Astrocyte of the spinal cord (primary cell): ENCODE measurements at regions not wholly inside any gene's neighbourhood (a gene's known extent, or its start where the extent isn't known, plus 50 kb on each side); places are given as distances from the start of the nearest gene placed in this dataset.

Experiments
- DNase-seq: peaks from one replicate; pipeline ENCODE4 v3.0.0; 2011; ENCODE audit warnings: low read depth, low spot score
- H3K4me3 ChIP-seq: 2 replicates; pipeline ENCODE4 v1.5.1; 2011; ENCODE audit warnings: low read depth, mild to moderate bottlenecking, low read length, moderate library complexity
- CTCF ChIP-seq: IDR thresholded peaks from 2 replicates; pipeline ENCODE4 v1.5.1; 2012; ENCODE audit warnings: low read depth, mild to moderate bottlenecking, low read length, inconsistent platforms
- in situ Hi-C: cut with HindIII; loops from 2 replicates; pipeline ENCODE4 v1.10.0; 2017; ENCODE audit warnings: low sequenced_read_pairs

DNA sequence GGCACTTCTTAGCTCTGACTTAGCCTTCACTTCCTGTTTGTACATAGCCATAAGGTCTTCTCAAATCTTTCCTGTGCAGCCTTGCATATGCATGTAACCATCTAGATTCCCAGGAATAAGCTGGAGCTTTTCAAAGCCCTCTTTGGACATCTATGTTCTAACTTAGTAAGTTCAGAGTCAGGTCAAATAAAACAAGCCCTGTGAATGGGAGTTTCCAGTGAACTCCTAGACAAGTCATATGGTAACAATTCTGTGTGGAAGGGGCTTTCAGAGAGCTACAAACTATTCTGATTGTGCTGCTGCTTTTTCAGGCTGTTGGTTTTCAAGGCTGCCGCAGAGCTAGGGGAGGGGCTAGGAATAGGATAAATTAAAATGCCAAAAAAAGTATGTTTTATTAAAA lies 208.4 kb upstream of the AKR1E2 start:
- in situ Hi-C loops = no loop called here
- H3K4me3 ChIP-seq = no peak overlapping the region
- no peak for DNase-seq
- TF ChIP-seq CTCF = no peak

- TF ChIP-seq CTCF = no peak
- H3K4me3 ChIP-seq = no peak overlapping the region
- no peak for DNase-seq
- in situ Hi-C loops = no loop called here
These were observed 211.0 kb upstream of the AKR1E2 start for GRCh38 chr10:4615042-4615441.

DNA sequence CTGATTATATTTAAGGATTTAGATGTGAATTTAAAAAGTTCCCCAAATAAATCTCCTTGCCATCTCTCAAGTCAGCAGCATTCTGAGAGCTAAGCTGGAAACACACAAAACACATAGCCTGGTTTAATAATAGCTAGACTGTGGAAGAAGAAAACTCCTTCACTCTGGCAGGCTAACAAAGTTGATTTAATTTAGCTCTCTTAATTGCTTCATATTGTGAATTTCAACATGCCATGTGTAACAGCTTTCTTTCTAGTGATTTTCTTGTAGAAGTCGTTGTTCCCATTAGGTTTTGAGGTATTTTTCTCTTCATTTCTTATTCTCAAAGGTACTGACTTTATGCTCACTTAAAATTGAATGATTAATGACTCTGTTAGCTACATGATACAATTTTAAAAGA lies 216.8 kb upstream of the AKR1E2 start:
- no peak for DNase-seq
- in situ Hi-C loops = no loop called here
- no peak overlapping the region for H3K4me3 ChIP-seq
- no peak for TF ChIP-seq CTCF

- in situ Hi-C loops = no loop called here
- DNase-seq = no peak
- no peak overlapping the region for H3K4me3 ChIP-seq
- TF ChIP-seq CTCF = no peak
These were observed 218.3 kb upstream of the AKR1E2 start for GRCh38 chr10:4607681-4608080.

DNA sequence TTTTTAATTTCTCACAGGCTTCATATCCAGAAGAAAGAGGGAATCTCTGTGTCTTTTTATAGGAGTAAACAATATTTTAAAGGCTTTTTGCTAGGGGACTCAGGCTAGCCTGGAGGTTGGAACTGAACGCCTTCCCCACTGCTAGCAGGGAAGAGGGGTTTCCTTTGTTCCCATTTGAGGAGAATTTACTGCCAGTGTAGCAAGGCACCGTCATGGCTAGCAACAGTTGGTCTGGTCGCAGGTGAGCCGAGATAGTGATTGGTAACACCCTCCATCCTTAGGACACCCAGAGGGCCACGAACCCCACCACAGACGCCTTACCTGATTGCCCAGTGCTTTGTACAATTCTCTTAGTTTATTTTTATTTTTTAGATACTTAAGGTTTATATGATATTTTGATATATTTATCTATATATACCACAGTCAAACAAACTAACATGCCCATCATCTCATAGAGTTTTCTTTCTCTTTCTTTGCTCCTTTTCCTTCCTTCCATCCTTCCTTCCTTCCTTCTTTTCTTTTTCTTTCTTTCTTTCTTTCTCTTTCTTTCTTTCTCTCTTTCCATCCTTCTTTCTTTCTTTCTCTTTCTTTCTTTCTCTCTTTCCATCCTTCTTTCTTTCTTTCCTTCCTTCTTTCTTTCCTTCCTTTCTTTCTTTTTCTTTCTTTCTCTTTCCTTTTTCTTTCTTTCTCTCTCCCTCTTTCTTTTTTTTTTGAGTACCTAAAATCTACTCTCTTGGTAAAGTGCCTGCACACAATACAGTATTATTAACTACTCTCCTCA lies 219.0 kb upstream of the AKR1E2 start:
- no peak overlapping the region for H3K4me3 ChIP-seq
- no peak for DNase-seq
- in situ Hi-C loops = no loop called here
- no peak for TF ChIP-seq CTCF

DNA sequence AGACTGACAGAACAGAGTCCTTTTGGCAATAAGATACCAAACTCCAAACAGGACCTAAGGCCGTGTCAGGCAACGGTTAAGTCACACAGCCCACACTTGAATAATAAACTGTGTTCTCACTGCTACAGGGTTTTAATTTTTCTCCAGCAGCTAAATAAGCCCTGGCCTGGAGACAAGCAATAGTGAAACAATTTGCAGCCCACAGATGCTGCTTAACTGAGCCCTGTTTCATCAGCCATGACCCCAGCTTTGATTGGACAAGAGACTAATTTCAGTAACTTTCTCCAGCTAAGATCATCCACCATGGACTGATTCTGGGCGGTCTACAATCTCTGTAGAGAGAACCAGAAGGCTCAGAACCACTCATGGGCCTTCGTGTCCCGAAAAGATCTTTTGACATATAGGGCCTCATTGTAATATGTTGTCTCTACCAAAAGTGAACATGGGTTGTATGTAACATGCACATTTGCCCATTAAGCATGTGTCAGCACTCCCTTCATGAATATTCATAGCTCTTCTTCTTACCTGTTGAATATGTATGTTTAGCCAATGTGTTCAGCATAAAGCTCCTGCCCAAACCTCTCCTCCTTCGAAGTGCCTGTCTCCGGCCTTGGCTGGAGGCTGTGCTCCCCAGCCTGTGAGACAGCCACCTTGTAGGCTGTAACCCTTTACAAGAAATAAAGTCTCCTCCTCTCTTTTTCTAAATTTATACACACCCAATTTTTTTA lies 223.1 kb upstream of the AKR1E2 start:
- in situ Hi-C loops = no loop called here
- no peak for DNase-seq
- no peak for TF ChIP-seq CTCF
- H3K4me3 ChIP-seq = no peak overlapping the region
